Glutamatergic neuron (in vitro differentiated cells): ENCODE measurements at regions not wholly inside any gene's neighbourhood (a gene's known extent, or its start where the extent isn't known, plus 50 kb on each side); places are given as distances from the start of the nearest gene placed in this dataset.

ENCODE experiments used
- DNase-seq: peaks from one replicate; pipeline ENCODE4 v3.0.0; 2022
- H3K27ac Mint-ChIP-seq: one replicate; pipeline ENCODE4 v1.8.0; 2020; ENCODE audit warnings: mild to moderate bottlenecking, mixed read lengths, inconsistent platforms; ENCODE audit not compliant: unreplicated experiment
- H3K27me3 Mint-ChIP-seq: one replicate; pipeline ENCODE4 v1.8.0; 2020; ENCODE audit warnings: mild to moderate bottlenecking, moderate library complexity, mixed read lengths, inconsistent platforms; ENCODE audit not compliant: unreplicated experiment
- H3K36me3 Mint-ChIP-seq: one replicate; pipeline ENCODE4 v1.8.0; 2020; ENCODE audit warnings: mild to moderate bottlenecking, mixed read lengths, inconsistent platforms; ENCODE audit not compliant: unreplicated experiment
- H3K4me1 Mint-ChIP-seq: one replicate; pipeline ENCODE4 v1.8.0; 2020; ENCODE audit warnings: mild to moderate bottlenecking, low read depth, mixed read lengths, inconsistent platforms; ENCODE audit not compliant: unreplicated experiment
- H3K4me3 Mint-ChIP-seq: one replicate; pipeline ENCODE4 v1.8.0; 2020; ENCODE audit warnings: mild to moderate bottlenecking, mixed read lengths, inconsistent platforms; ENCODE audit not compliant: unreplicated experiment
- H3K9me3 Mint-ChIP-seq: one replicate; pipeline ENCODE4 v1.8.0; 2020; ENCODE audit warnings: mild to moderate bottlenecking, moderate library complexity, mixed read lengths, inconsistent platforms; ENCODE audit not compliant: unreplicated experiment
- CTCF ChIP-seq: fragments of 200-600 bp; sonication (generic); IDR thresholded peaks from one replicate; pipeline ENCODE4 v1.5.0; 2021; ENCODE audit not compliant: partially characterized antibody, unreplicated experiment

GRCh38 chr4:156710365-156711192 lies 261.0 kb downstream of the PDGFC start:
- Mint-ChIP-seq H3K4me1 (no peaks in the 10 kb centered on the region), H3K4me3 (no peak overlapping the region), H3K27me3 (no peaks in the 10 kb centered on the region), H3K27ac (no peak overlapping the region), H3K36me3 (no peaks in the 10 kb centered on the region), H3K9me3 (no peaks in the 10 kb centered on the region)
- no peak for TF ChIP-seq CTCF
- DNase-seq: no peak

DNA sequence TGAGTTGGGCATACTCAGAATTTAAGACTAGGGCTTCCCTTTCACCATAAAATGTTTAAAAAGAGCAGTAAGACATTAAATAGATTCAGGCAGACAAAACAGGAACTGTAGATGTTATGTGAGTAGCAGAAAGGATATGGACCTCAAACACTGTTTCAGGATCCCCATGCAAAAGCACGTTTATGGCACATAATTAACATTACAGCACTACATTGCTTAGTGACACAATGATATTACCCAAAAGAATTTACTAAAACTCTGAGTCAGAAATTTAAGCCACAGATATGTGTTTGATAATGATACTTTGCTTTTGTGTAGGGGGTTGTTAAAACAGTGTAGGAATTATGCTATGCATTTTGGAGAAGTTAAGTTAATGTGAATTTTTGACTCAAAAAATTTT lies 266.3 kb downstream of the PDGFC start:
- TF ChIP-seq CTCF: no peak
- H3K27ac Mint-ChIP-seq: no peak overlapping the region
- no peak overlapping the region for H3K4me3 Mint-ChIP-seq
- DNase-seq: no peak
- no peaks in the 10 kb centered on the region for H3K9me3 Mint-ChIP-seq
- no peaks in the 10 kb centered on the region for H3K27me3 Mint-ChIP-seq
- no peaks in the 10 kb centered on the region for H3K36me3 Mint-ChIP-seq
- no peaks in the 10 kb centered on the region for H3K4me1 Mint-ChIP-seq

- Mint-ChIP-seq H3K27me3 (no peaks in the 10 kb centered on the region), H3K4me3 (no peak overlapping the region), H3K9me3 (no peaks in the 10 kb centered on the region), H3K27ac (no peak overlapping the region), H3K36me3 (no peaks in the 10 kb centered on the region), H3K4me1 (no peaks in the 10 kb centered on the region)
- DNase-seq: no peak
- no peak for TF ChIP-seq CTCF
Observed at GRCh38 chr4:156695163-156695562, 276.4 kb downstream of the PDGFC start.

DNA sequence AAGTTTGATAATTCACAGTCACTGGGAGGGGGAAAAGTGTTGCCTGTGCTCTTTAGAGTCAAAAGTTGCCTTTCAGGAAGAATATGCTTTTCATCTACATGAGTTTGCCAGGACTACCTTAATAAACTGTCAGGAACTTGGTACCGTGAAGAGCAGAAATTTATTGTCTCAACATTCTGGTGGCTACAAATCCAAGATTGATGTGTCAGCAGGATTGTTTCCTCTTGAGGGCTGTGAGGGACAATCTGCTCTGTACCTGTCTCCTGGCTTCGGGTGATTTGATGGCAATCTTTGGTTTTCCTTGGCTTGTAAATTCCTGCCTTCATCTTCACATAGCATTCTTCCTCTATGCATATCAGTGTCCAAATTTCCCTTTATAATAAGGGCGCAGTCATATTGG lies 277.2 kb downstream of the PDGFC start:
- no peak overlapping the region for H3K27ac Mint-ChIP-seq
- no peak for TF ChIP-seq CTCF
- DNase-seq: no peak
- H3K27me3 Mint-ChIP-seq: no peaks in the 10 kb centered on the region
- no peak overlapping the region for H3K4me3 Mint-ChIP-seq
- no peaks in the 10 kb centered on the region for H3K36me3 Mint-ChIP-seq
- H3K4me1 Mint-ChIP-seq: no peaks in the 10 kb centered on the region
- no peaks in the 10 kb centered on the region for H3K9me3 Mint-ChIP-seq

DNA sequence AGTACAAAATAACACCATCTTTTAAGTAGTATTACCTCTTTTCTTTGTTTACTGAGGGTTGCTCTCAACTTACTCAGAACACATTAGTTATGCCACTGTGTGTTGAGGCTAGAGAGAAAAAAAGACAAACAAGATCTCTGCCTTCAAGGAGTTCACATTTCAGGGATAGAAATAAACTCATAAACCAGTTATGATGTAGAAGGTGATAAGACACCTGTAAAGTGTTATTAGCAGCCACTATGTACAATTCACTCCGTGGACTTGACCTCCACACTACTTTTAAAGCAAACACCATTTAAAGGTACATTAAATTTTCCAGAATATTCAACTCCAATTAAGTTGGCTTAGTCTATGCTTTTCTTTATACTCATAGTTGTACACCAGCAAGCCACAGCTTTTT lies 278.0 kb downstream of the PDGFC start:
- H3K4me1 Mint-ChIP-seq: no peaks in the 10 kb centered on the region
- no peak for DNase-seq
- no peak overlapping the region for H3K4me3 Mint-ChIP-seq
- H3K27me3 Mint-ChIP-seq: no peaks in the 10 kb centered on the region
- no peaks in the 10 kb centered on the region for H3K36me3 Mint-ChIP-seq
- no peak for TF ChIP-seq CTCF
- no peaks in the 10 kb centered on the region for H3K9me3 Mint-ChIP-seq
- no peak overlapping the region for H3K27ac Mint-ChIP-seq
